ENCODE measurements at regions not wholly inside any gene's neighbourhood (a gene's known extent, or its start where the extent isn't known, plus 50 kb on each side); places are given as distances from the start of the nearest gene placed in this dataset.

GRCh38 chr4:25580633-25581467 is 74.8 kb upstream of the SLC34A2 start:
- POLR2A ChIA-PET (ENCODE audit: low non-redundant PET) = interaction anchor here (0.6 kb wide), 1 partner anchor 988 kb away, joined by 3 read pairs; no protein-coding TSS in a partner anchor

GRCh38 chr4:25585901-25586523 is 69.6 kb upstream of the SLC34A2 start:
- intact Hi-C loops (cut with micrococcal nuclease; ENCODE audit: unreplicated experiment) = no loop called here
- Histone ChIP-seq H3K27ac (ENCODE audit: low read depth, low read length, poor library complexity, severe bottlenecking) (no peak overlapping the region), H3K9me3 (ENCODE audit: low read depth, low read length, poor library complexity, severe bottlenecking) (no peaks in the 10 kb centered on the region), H3K36me3 (ENCODE audit: insufficient read depth, low read length, poor library complexity, severe bottlenecking) (no peaks in the 10 kb centered on the region), H3K4me1 (ENCODE audit: insufficient read depth, low read length, poor library complexity, severe bottlenecking) (no peaks in the 10 kb centered on the region), H3K4me3 (ENCODE audit: low read depth, low read length, poor library complexity, severe bottlenecking) (no peak overlapping the region), H3K27me3 (replicated peaks; ENCODE audit: insufficient read depth, low read depth, low read length, poor library complexity) (no peaks in the 10 kb centered on the region)
- CTCF ChIA-PET = no interaction called here
- POLR2A ChIA-PET (ENCODE audit: low non-redundant PET) = no interaction called here
- no TSS peak for BruUV-seq (replicated peaks)
- TF ChIP-seq CTCF (conservative IDR thresholded peaks at IDR 0.05; ENCODE audit: low read depth, low read length) (no peak), EZH2 (IDR thresholded peaks at IDR 0.05; ENCODE audit: borderline replicate concordance, low read depth, low read length, poor library complexity, severe bottlenecking) (no peak)
- no peak for DNase-seq (ENCODE audit: low spot score)

More at GRCh38 chr4:25580633-25581467, 74.8 kb upstream of the SLC34A2 start:
- Histone ChIP-seq H3K36me3 (ENCODE audit: insufficient read depth, low read length, poor library complexity, severe bottlenecking) (no peaks in the 10 kb centered on the region), H3K27ac (ENCODE audit: low read depth, low read length, poor library complexity, severe bottlenecking) (no peak overlapping the region), H3K27me3 (replicated peaks; ENCODE audit: insufficient read depth, low read depth, low read length, poor library complexity) (no peaks in the 10 kb centered on the region), H3K4me3 (ENCODE audit: low read depth, low read length, poor library complexity, severe bottlenecking) (no peak overlapping the region), H3K9me3 (ENCODE audit: low read depth, low read length, poor library complexity, severe bottlenecking) (no peaks in the 10 kb centered on the region), H3K4me1 (ENCODE audit: insufficient read depth, low read length, poor library complexity, severe bottlenecking) (no peaks in the 10 kb centered on the region)
- TF ChIP-seq CTCF (conservative IDR thresholded peaks at IDR 0.05; ENCODE audit: low read depth, low read length) = no peak
- no peak for TF ChIP-seq EZH2 (IDR thresholded peaks at IDR 0.05; ENCODE audit: borderline replicate concordance, low read depth, low read length, poor library complexity, severe bottlenecking)
- CTCF ChIA-PET = no interaction called here
- no TSS peak for BruUV-seq (replicated peaks)
- no peak for DNase-seq (ENCODE audit: low spot score)
- intact Hi-C loops (cut with micrococcal nuclease; ENCODE audit: unreplicated experiment) = no loop called here

- no peak overlapping the region for H3K27ac ChIP-seq (ENCODE audit: low read depth, low read length, poor library complexity, severe bottlenecking)
- H3K27me3 ChIP-seq (replicated peaks; ENCODE audit: insufficient read depth, low read depth, low read length, poor library complexity) = no peaks in the 10 kb centered on the region
- POLR2A ChIA-PET (ENCODE audit: low non-redundant PET) = no interaction called here
- intact Hi-C loops (cut with micrococcal nuclease; ENCODE audit: unreplicated experiment) = no loop called here
- no peaks in the 10 kb centered on the region for H3K4me1 ChIP-seq (ENCODE audit: insufficient read depth, low read length, poor library complexity, severe bottlenecking)
- H3K9me3 ChIP-seq (ENCODE audit: low read depth, low read length, poor library complexity, severe bottlenecking) = no peaks in the 10 kb centered on the region
- H3K4me3 ChIP-seq (ENCODE audit: low read depth, low read length, poor library complexity, severe bottlenecking) = no peak overlapping the region
- no TSS peak for BruUV-seq (replicated peaks)
- CTCF ChIA-PET = no interaction called here
- no peak for DNase-seq (ENCODE audit: low spot score)
- no peaks in the 10 kb centered on the region for H3K36me3 ChIP-seq (ENCODE audit: insufficient read depth, low read length, poor library complexity, severe bottlenecking)
- TF ChIP-seq EZH2 (IDR thresholded peaks at IDR 0.05; ENCODE audit: borderline replicate concordance, low read depth, low read length, poor library complexity, severe bottlenecking) (no peak), CTCF (conservative IDR thresholded peaks at IDR 0.05; ENCODE audit: low read depth, low read length) (no peak)
These were observed 67.4 kb upstream of the SLC34A2 start for GRCh38 chr4:25588206-25588605.

All from A673 (cell line).